Lung (tissue), 11 donors: ENCODE measurements at regions not wholly inside any gene's neighbourhood (a gene's known extent, or its start where the extent isn't known, plus 50 kb on each side); places are given as distances from the start of the nearest gene placed in this dataset.

Source experiments
- ATAC-seq: fragments of 200-7000 bp; cut with Tn5 transposase; one replicate; pipeline ENCODE4 v1.9.1; 2020; ENCODE audit warnings: moderate number of reproducible peaks; ENCODE audit not compliant: insufficient read depth, low FRiP score
- DNase-seq, 3 donors: peaks; one replicate each; pipeline ENCODE4 v3.0.0-alpha.2; 2013 to 2017
- H3K27ac ChIP-seq, 2 donors: one replicate each; pipeline ENCODE4 v1.5.1; 2013; ENCODE audit warnings: mild to moderate bottlenecking in 2 of 2, moderate library complexity in 2 of 2, control low read depth in 1 of 2, inconsistent platforms in 1 of 2, low read depth in 1 of 2, low read length in 1 of 2
- H3K27me3 ChIP-seq, 3 donors: one replicate each; pipeline ENCODE4 v1.5.1; 2013; ENCODE audit warnings: low read length in 2 of 3; ENCODE audit not compliant: control insufficient read depth in 3 of 3, insufficient read depth in 3 of 3
- H3K36me3 ChIP-seq, 4 donors: one replicate each; pipeline ENCODE4 v1.5.1; 2013; ENCODE audit warnings: low read length in 4 of 4, mild to moderate bottlenecking in 1 of 4, moderate library complexity in 1 of 4; ENCODE audit not compliant: control insufficient read depth in 4 of 4, insufficient read depth in 4 of 4
- H3K4me1 ChIP-seq, 5 donors: one replicate each; pipeline ENCODE4 v1.5.1; 2013; ENCODE audit warnings: low read length in 5 of 5, mild to moderate bottlenecking in 2 of 5, moderate library complexity in 1 of 5; ENCODE audit not compliant: control insufficient read depth in 5 of 5, insufficient read depth in 5 of 5
- H3K4me3 ChIP-seq: one replicate; pipeline ENCODE4 v1.5.1; 2013; ENCODE audit warnings: mild to moderate bottlenecking, control low read depth, moderate library complexity
- H3K9ac ChIP-seq, 2 donors: one replicate each; pipeline ENCODE4 v1.5.1; 2013; ENCODE audit warnings: low read length in 2 of 2, control low read depth in 1 of 2; ENCODE audit not compliant: insufficient read depth in 1 of 2
- H3K9me3 ChIP-seq, 4 donors: one replicate each; pipeline ENCODE4 v1.5.1; 2013; ENCODE audit warnings: low read length in 3 of 4, mild to moderate bottlenecking in 1 of 4, moderate library complexity in 1 of 4; ENCODE audit not compliant: control insufficient read depth in 4 of 4, insufficient read depth in 3 of 4
- WGBS, 2 donors: extraction: QIAGEN DNeasy Blood & Tissue Kit; methylation state at CpG; one replicate each; pipeline ENCODE4 v1.1.7; 2013; 5-methylcytosine and 5-hydroxymethylcytosine counted together
- TF ChIP-seq, protein P1 (sequence below): IDR thresholded peaks from 2 replicates; pipeline ENCODE4 v1.5.1; 2012; ENCODE audit warnings: mild to moderate bottlenecking; ENCODE audit errors: control extremely low read depth, extremely low read depth
- donor health status: control.
- donor health status: control.
- donor health status: Bipolar disorder and iron deficiency.
- donor health status: healthy.
- donor health status: DM: yes; HTN: yes; CAD: no.

DNA sequence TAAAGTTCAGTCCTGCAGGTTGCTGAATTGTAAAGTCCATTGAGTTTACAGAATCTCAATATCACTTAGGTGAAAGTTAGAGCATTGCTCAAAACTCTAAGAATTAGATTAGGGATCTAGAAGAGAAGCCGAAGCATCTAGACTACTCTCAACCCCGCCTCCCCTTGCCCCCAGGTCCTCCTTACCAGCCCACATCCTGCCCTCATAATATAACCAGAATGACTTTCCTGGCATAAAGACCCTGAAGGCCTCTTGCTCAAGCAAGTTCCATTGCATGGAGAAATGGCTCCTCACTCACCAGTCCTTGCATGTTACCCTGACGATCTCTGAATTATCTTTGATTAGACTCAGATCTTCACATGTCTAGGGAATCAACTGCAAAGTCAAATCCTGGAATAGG, 78.8 kb downstream of the SPATA31C2 start:
- TF ChIP-seq, protein P1, sequence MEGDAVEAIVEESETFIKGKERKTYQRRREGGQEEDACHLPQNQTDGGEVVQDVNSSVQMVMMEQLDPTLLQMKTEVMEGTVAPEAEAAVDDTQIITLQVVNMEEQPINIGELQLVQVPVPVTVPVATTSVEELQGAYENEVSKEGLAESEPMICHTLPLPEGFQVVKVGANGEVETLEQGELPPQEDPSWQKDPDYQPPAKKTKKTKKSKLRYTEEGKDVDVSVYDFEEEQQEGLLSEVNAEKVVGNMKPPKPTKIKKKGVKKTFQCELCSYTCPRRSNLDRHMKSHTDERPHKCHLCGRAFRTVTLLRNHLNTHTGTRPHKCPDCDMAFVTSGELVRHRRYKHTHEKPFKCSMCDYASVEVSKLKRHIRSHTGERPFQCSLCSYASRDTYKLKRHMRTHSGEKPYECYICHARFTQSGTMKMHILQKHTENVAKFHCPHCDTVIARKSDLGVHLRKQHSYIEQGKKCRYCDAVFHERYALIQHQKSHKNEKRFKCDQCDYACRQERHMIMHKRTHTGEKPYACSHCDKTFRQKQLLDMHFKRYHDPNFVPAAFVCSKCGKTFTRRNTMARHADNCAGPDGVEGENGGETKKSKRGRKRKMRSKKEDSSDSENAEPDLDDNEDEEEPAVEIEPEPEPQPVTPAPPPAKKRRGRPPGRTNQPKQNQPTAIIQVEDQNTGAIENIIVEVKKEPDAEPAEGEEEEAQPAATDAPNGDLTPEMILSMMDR = no peak
- Histone ChIP-seq H3K36me3 (no peaks in the 10 kb centered on the region), H3K4me1 (no peaks in the 10 kb centered on the region), H3K27ac (no peak overlapping the region), H3K9ac (no peak overlapping the region), H3K4me3 (no peak overlapping the region), H3K9me3 (peaks cover 0 to 3% (median 0%) of the 10 kb centered on the region in 4 donors), H3K27me3 (no peaks in the 10 kb centered on the region)
- no peak for ATAC-seq
- DNase-seq = no peak
- 89 to 92% methylated on average over 3 of the region's 3 CpGs for WGBS, 2 donors

DNA sequence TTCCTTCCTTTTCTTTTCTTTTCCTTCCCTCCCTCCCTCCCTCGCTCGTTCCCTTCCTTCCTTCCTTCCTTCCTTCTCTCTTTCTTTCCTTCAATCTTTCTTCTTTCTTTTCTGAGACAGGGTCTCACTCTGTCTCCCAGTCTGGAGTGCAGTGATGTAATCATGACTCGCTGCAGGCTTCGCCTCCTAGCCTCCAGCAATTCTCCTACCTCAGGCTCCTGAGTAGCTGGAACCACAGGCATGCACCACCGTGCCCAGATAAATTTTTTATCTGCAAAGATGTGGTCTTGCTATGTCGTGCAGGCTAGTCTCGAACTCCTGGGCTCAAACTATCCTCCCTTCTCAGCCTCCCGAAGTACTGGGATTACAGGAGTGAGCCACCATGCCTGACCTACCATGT, 81.4 kb downstream of the SPATA31C2 start:
- no peak for DNase-seq
- TF ChIP-seq, protein P1 = no peak
- Histone ChIP-seq H3K36me3 (no peaks in the 10 kb centered on the region), H3K4me1 (peaks cover 0 to 6% (median 0%) of the 10 kb centered on the region in 5 donors), H3K9ac (no peak overlapping the region), H3K27me3 (no peaks in the 10 kb centered on the region), H3K9me3 (peaks cover 0 to 3% (median 0%) of the 10 kb centered on the region in 4 donors), H3K4me3 (no peak overlapping the region), H3K27ac (no peak overlapping the region)
- ATAC-seq = no peak
- 82 to 87% methylated on average over 8 of the region's 8 CpGs for WGBS, 2 donors

DNA sequence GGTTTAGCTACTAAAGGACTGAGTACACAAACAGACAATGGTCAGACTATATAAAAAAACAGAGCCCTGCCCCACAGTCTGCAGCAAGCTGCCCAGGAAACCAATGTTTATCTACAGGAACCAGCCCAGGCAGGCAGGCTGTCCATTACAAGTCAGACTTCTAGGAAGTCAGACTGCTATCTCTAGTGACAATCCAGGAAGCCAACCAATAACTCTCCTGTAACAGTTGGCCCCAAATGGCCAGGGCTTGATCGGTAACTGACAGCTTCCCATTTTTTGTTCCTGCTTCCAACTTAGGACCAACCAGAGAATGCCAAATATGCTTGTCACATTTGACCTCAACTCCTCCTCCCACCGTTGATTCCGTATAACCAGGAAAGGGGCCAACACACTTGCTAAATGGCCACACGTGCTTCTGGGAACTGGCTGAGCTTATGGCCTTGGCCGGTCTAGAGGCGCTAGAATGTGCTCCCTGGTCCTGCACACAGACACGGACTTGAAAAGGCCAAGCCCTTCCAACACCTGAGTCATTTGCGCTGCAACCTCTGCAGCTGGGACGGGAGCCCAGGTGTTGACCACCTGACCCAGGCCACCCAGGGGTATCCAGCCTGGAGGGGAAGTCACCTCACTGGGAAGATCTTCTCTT, 79.6 kb upstream of the CDK20 start:
- no peaks in the 10 kb centered on the region for H3K36me3 ChIP-seq
- no peak overlapping the region for H3K9ac ChIP-seq
- H3K27ac ChIP-seq = no peak overlapping the region
- ATAC-seq (no peak), DNase-seq (no peak)
- peaks cover 0 to 6% (median 0%) of the 10 kb centered on the region in 5 donors for H3K4me1 ChIP-seq
- H3K27me3 ChIP-seq = no peaks in the 10 kb centered on the region
- TF ChIP-seq, protein P1 = no peak
- 83 to 90% methylated on average over 9 of the region's 9 CpGs for WGBS, 2 donors
- H3K4me3 ChIP-seq = no peak overlapping the region
- peaks cover 0 to 3% (median 0%) of the 10 kb centered on the region in 4 donors for H3K9me3 ChIP-seq
